ENCODE measurements at regions not wholly inside any gene's neighbourhood (a gene's known extent, or its start where the extent isn't known, plus 50 kb on each side); places are given as distances from the start of the nearest gene placed in this dataset.
A peak's percentile ranks its signal among the peaks of the same experiment; 100 is the strongest.

- no peak overlapping the region for H3K4me3 ChIP-seq (ENCODE audit: low read depth in 1 of 3, low read length in 3 of 3)
- no peak for FAIRE-seq
- WGBS, 3 donors: 73 to 93% (median 79%) methylated on average over 1 of the region's 1 CpG
Observed at GRCh38 chrX:15918003-15918402, 63.4 kb upstream of the AP1S2 start.

DNA sequence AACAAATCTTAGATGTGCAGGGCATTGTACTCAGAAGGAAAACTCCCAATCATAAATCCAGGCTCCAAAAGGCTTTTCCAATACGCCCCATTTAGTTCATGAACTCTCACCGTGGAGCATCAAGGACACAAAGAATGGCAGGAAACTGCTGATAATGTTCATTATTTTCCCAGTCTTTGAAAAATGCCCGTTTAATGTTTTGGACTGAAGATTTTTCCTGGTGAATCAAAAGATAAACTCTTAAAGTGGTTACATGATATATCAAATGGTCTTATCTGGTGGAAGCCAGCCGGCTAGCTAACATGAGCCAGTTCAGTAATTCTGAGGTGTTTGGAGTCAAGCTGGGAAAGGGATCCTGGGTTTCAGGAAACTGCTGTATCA is 62.1 kb upstream of the AP1S2 start:
- DNase-seq (no peak), FAIRE-seq (no peak)
- Histone ChIP-seq H3K9me3 (ENCODE audit: control insufficient read depth in 2 of 2, insufficient read depth in 1 of 2, low read depth in 1 of 2, low read length in 1 of 2) (no peaks in the 10 kb centered on the region), H3K4me3 (ENCODE audit: low read depth in 1 of 3, low read length in 3 of 3) (no peak overlapping the region), H3K27ac (ENCODE audit: low read depth in 1 of 3, low read length in 2 of 3) (no peak overlapping the region), H3K36me3 (ENCODE audit: control insufficient read depth in 3 of 3, insufficient read depth in 2 of 3, low read depth in 1 of 3, low read length in 3 of 3) (no peaks in the 10 kb centered on the region), H3K27me3 (ENCODE audit: control insufficient read depth in 3 of 3, insufficient read depth in 3 of 3, low read length in 3 of 3) (no peaks in the 10 kb centered on the region), H3K4me1 (ENCODE audit: control insufficient read depth in 3 of 3, insufficient read depth in 2 of 3, low read depth in 1 of 3, low read length in 2 of 3) (no peaks in the 10 kb centered on the region)
- WGBS, 3 donors: 49 to 66% (median 50%) methylated on average over 4 of the region's 4 CpGs

More at GRCh38 chrX:15918003-15918402, 63.4 kb upstream of the AP1S2 start:
- Histone ChIP-seq H3K4me1 (ENCODE audit: control insufficient read depth in 3 of 3, insufficient read depth in 2 of 3, low read depth in 1 of 3, low read length in 2 of 3) (no peaks in the 10 kb centered on the region), H3K36me3 (ENCODE audit: control insufficient read depth in 3 of 3, insufficient read depth in 2 of 3, low read depth in 1 of 3, low read length in 3 of 3) (no peaks in the 10 kb centered on the region), H3K27ac (ENCODE audit: low read depth in 1 of 3, low read length in 2 of 3) (no peak overlapping the region), H3K9me3 (ENCODE audit: control insufficient read depth in 2 of 2, insufficient read depth in 1 of 2, low read depth in 1 of 2, low read length in 1 of 2) (no peaks in the 10 kb centered on the region), H3K27me3 (ENCODE audit: control insufficient read depth in 3 of 3, insufficient read depth in 3 of 3, low read length in 3 of 3) (no peaks in the 10 kb centered on the region)
- no peak for DNase-seq

- FAIRE-seq: no peak
- Histone ChIP-seq H3K27ac (ENCODE audit: low read depth in 1 of 3, low read length in 2 of 3) (no peak overlapping the region), H3K36me3 (ENCODE audit: control insufficient read depth in 3 of 3, insufficient read depth in 2 of 3, low read depth in 1 of 3, low read length in 3 of 3) (no peaks in the 10 kb centered on the region), H3K9me3 (ENCODE audit: control insufficient read depth in 2 of 2, insufficient read depth in 1 of 2, low read depth in 1 of 2, low read length in 1 of 2) (no peaks in the 10 kb centered on the region), H3K27me3 (ENCODE audit: control insufficient read depth in 3 of 3, insufficient read depth in 3 of 3, low read length in 3 of 3) (no peaks in the 10 kb centered on the region), H3K4me1 (ENCODE audit: control insufficient read depth in 3 of 3, insufficient read depth in 2 of 3, low read depth in 1 of 3, low read length in 2 of 3) (no peaks in the 10 kb centered on the region), H3K4me3 (ENCODE audit: low read depth in 1 of 3, low read length in 3 of 3) (no peak overlapping the region)
- DNase-seq: no peak
- 53 to 89% (median 68%) methylated on average over 5 of the region's 5 CpGs for WGBS, 3 donors
Observed at GRCh38 chrX:15915959-15916703, 61.5 kb upstream of the AP1S2 start.

GRCh38 chrX:15914486-15914885 is 59.9 kb upstream of the AP1S2 start:
- Histone ChIP-seq H3K4me3 (ENCODE audit: low read depth in 1 of 3, low read length in 3 of 3) (no peak overlapping the region), H3K4me1 (ENCODE audit: control insufficient read depth in 3 of 3, insufficient read depth in 2 of 3, low read depth in 1 of 3, low read length in 2 of 3) (no peaks in the 10 kb centered on the region), H3K27ac (ENCODE audit: low read depth in 1 of 3, low read length in 2 of 3) (no peak overlapping the region), H3K27me3 (ENCODE audit: control insufficient read depth in 3 of 3, insufficient read depth in 3 of 3, low read length in 3 of 3) (no peaks in the 10 kb centered on the region), H3K9me3 (ENCODE audit: control insufficient read depth in 2 of 2, insufficient read depth in 1 of 2, low read depth in 1 of 2, low read length in 1 of 2) (no peaks in the 10 kb centered on the region), H3K36me3 (ENCODE audit: control insufficient read depth in 3 of 3, insufficient read depth in 2 of 3, low read depth in 1 of 3, low read length in 3 of 3) (no peaks in the 10 kb centered on the region)
- 68 to 92% (median 71%) methylated on average over 1 of the region's 1 CpG for WGBS, 3 donors
- no peak for FAIRE-seq
- no peak for DNase-seq

- WGBS, 3 donors: 90 to 95% (median 94%) methylated on average over 1 of the region's 1 CpG
- FAIRE-seq: no peak
- Histone ChIP-seq H3K9me3 (ENCODE audit: control insufficient read depth in 2 of 2, insufficient read depth in 1 of 2, low read depth in 1 of 2, low read length in 1 of 2) (no peaks in the 10 kb centered on the region), H3K36me3 (ENCODE audit: control insufficient read depth in 3 of 3, insufficient read depth in 2 of 3, low read depth in 1 of 3, low read length in 3 of 3) (no peaks in the 10 kb centered on the region), H3K27ac (ENCODE audit: low read depth in 1 of 3, low read length in 2 of 3) (no peak overlapping the region), H3K4me3 (ENCODE audit: low read depth in 1 of 3, low read length in 3 of 3) (no peak overlapping the region), H3K4me1 (ENCODE audit: control insufficient read depth in 3 of 3, insufficient read depth in 2 of 3, low read depth in 1 of 3, low read length in 2 of 3) (no peaks in the 10 kb centered on the region), H3K27me3 (ENCODE audit: control insufficient read depth in 3 of 3, insufficient read depth in 3 of 3, low read length in 3 of 3) (no peaks in the 10 kb centered on the region)
- DNase-seq: no peak
Observed at GRCh38 chrX:15913146-15913545, 58.5 kb upstream of the AP1S2 start.

GRCh38 chrX:15911734-15912550 is 57.3 kb upstream of the AP1S2 start:
- Histone ChIP-seq H3K9me3 (ENCODE audit: control insufficient read depth in 2 of 2, insufficient read depth in 1 of 2, low read depth in 1 of 2, low read length in 1 of 2) (no peaks in the 10 kb centered on the region), H3K36me3 (ENCODE audit: control insufficient read depth in 3 of 3, insufficient read depth in 2 of 3, low read depth in 1 of 3, low read length in 3 of 3) (no peaks in the 10 kb centered on the region), H3K4me1 (ENCODE audit: control insufficient read depth in 3 of 3, insufficient read depth in 2 of 3, low read depth in 1 of 3, low read length in 2 of 3) (no peaks in the 10 kb centered on the region), H3K27ac (ENCODE audit: low read depth in 1 of 3, low read length in 2 of 3) (no peak overlapping the region), H3K4me3 (ENCODE audit: low read depth in 1 of 3, low read length in 3 of 3) (no peak overlapping the region), H3K27me3 (ENCODE audit: control insufficient read depth in 3 of 3, insufficient read depth in 3 of 3, low read length in 3 of 3) (no peaks in the 10 kb centered on the region)
- FAIRE-seq (no peak), DNase-seq (no peak)
- WGBS, 3 donors: 88 to 92% (median 90%) methylated on average over 4 of the region's 4 CpGs

DNA sequence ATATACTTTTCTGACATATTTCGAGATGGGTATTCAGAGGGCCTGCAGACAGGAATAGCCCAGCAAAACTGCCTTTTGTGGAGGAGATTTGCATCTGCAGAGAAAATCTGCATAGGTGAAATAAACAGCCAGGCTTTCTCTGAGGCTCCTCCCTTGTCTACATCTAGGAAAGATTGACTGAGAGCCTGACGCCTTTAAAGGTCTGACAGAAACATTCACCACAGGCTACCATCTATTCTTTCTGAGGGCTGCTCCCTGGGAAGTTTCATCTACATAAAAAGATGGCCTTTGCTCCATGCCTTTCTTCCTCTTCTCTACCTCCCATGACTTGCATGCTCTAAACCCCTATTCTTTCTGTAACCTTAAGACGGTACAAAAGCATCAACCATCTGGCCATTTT is 55.0 kb upstream of the AP1S2 start:
- 45 to 81% (median 55%) methylated on average over 3 of the region's 3 CpGs for WGBS, 3 donors
- Histone ChIP-seq H3K9me3 (ENCODE audit: control insufficient read depth in 2 of 2, insufficient read depth in 1 of 2, low read depth in 1 of 2, low read length in 1 of 2) (no peaks in the 10 kb centered on the region), H3K4me3 (ENCODE audit: low read depth in 1 of 3, low read length in 3 of 3) (no peak overlapping the region), H3K4me1 (ENCODE audit: control insufficient read depth in 3 of 3, insufficient read depth in 2 of 3, low read depth in 1 of 3, low read length in 2 of 3) (no peaks in the 10 kb centered on the region), H3K36me3 (ENCODE audit: control insufficient read depth in 3 of 3, insufficient read depth in 2 of 3, low read depth in 1 of 3, low read length in 3 of 3) (no peaks in the 10 kb centered on the region), H3K27me3 (ENCODE audit: control insufficient read depth in 3 of 3, insufficient read depth in 3 of 3, low read length in 3 of 3) (no peaks in the 10 kb centered on the region), H3K27ac (ENCODE audit: low read depth in 1 of 3, low read length in 2 of 3) (no peak overlapping the region)
- no peak for FAIRE-seq
- no peak for DNase-seq

DNA sequence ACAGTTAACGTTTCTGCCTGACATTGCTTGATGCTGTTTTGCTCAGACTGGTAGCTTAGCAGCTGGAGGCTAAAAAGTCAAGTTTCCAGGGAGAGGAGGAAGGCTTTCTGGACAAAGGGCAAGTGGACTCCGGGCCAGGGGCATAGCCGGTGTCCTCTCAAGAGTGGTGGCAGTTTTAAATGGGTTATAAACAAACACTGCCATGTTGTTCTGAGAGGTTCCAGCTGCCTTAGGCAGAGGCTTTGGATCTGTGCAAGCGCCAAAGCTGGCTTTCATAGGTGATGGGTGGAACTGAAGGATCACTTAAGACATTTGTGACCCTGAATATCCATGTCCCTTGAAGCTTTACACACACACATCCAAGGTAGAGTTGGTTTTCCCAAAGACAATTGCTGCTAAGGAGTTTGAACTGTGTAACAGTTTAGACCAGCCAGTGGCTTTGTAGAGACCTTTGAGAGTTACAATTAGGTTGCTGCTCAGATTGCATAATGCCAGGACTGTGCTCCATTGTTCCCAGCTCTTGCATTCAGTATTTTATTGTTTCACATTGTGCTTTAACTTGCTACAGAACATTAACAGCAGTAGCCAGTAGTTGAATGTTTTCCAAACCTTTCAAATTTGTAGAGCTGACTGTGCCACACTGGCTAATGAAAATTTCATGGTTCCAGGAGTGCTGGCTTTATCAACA is 54.1 kb upstream of the AP1S2 start:
- no peaks in the 10 kb centered on the region for H3K4me1 ChIP-seq (ENCODE audit: control insufficient read depth in 3 of 3, insufficient read depth in 2 of 3, low read depth in 1 of 3, low read length in 2 of 3)
- peak; percentile 13 to 31 for DNase-seq
- WGBS, 3 donors: 37 to 54% (median 38%) methylated on average over 4 of the region's 4 CpGs
- no peak overlapping the region for H3K27ac ChIP-seq (ENCODE audit: low read depth in 1 of 3, low read length in 2 of 3)
- no peaks in the 10 kb centered on the region for H3K36me3 ChIP-seq (ENCODE audit: control insufficient read depth in 3 of 3, insufficient read depth in 2 of 3, low read depth in 1 of 3, low read length in 3 of 3)
- no peak overlapping the region for H3K4me3 ChIP-seq (ENCODE audit: low read depth in 1 of 3, low read length in 3 of 3)
- no peak for FAIRE-seq
- no peaks in the 10 kb centered on the region for H3K9me3 ChIP-seq (ENCODE audit: control insufficient read depth in 2 of 2, insufficient read depth in 1 of 2, low read depth in 1 of 2, low read length in 1 of 2)
- H3K27me3 ChIP-seq (ENCODE audit: control insufficient read depth in 3 of 3, insufficient read depth in 3 of 3, low read length in 3 of 3): no peaks in the 10 kb centered on the region
